Adrenal gland (tissue), 9 donors: ENCODE measurements at regions not wholly inside any gene's neighbourhood (a gene's known extent, or its start where the extent isn't known, plus 50 kb on each side); places are given as distances from the start of the nearest gene placed in this dataset.

Experiments used
- DNase-seq, 7 donors: peaks; one replicate each; pipeline ENCODE4 v3.0.0-alpha.2; 2019 to 2020
- H3K27ac ChIP-seq, 5 donors: fragments of 200-600 bp; sonication (generic) in 4 of 5; 1 replicate in 3 of 5; 2 replicates in 2 of 5; pipeline versions ENCODE4 v1.5.1 to v1.8.0; 2016 to 2020; ENCODE audit warnings: mild to moderate bottlenecking in 1 of 5
- H3K27me3 ChIP-seq: fragments of 200-600 bp; 2 replicates; pipeline ENCODE4 v1.8.0; 2021
- H3K36me3 ChIP-seq, 2 donors: fragments of 200-600 bp; replicated peaks in 1 of 2; 1 replicate in 1 of 2; 2 replicates in 1 of 2; pipeline versions ENCODE4 v1.5.1 to v1.8.0; 2018 to 2022
- H3K4me1 ChIP-seq, 2 donors: fragments of 200-600 bp; replicated peaks in 1 of 2; 1 replicate in 1 of 2; 2 replicates in 1 of 2; pipeline versions ENCODE4 v1.5.1 to v1.8.0; 2018 to 2021
- H3K4me3 ChIP-seq, 4 donors: fragments of 200-600 bp; sonication (generic) in 3 of 4; one replicate each; pipeline ENCODE4 v1.5.1; 2016 to 2018
- H3K9me3 ChIP-seq, 3 donors: fragments of 200-600 bp; sonication (generic) in 1 of 3; replicated peaks in 1 of 3; 1 replicate in 2 of 3; 2 replicates in 1 of 3; pipeline versions ENCODE4 v1.5.1 to v1.8.0; 2016 to 2021
- CTCF ChIP-seq, 6 experiments: fragments of 450-650 bp in 4 of 6; fragments of 200-600 bp in 2 of 6; sonication (generic) in 1 of 6; IDR thresholded peaks; 1 replicate in 5 of 6; 2 replicates in 1 of 6; pipeline versions ENCODE4 v1.5.1 to v1.8.0; 2016 to 2021; ENCODE audit warnings: antibody characterized with exemption in 6 of 6, mild to moderate bottlenecking in 2 of 6, moderate library complexity in 1 of 6
- POLR2A ChIP-seq, 2 donors: fragments of 450-650 bp; IDR thresholded peaks; one replicate each; pipeline ENCODE4 v1.6.1; 2017; ENCODE audit warnings: antibody characterized with exemption in 2 of 2, mild to moderate bottlenecking in 2 of 2, moderate library complexity in 1 of 2
- WGBS, 4 donors: extraction: QIAGEN DNeasy Blood & Tissue Kit in 2 of 4; methylation state at CpG; one replicate each; pipeline versions ENCODE4 v1.1.5 to v1.1.7; 2013 to 2017; 5-methylcytosine and 5-hydroxymethylcytosine counted together
- intact Hi-C, 2 donors: fragments of 100-400 bp; cut with DNase I; formaldehyde crosslinking; loops; one replicate each; pipeline versions ENCODE4 v1.14.1 to v1.15.0; 2022 to 2023
- donor health status: healthy with polysubstance abuse.
- donor health status: Bipolar disorder and iron deficiency.
- donor health status: DM: yes; HTN: yes; CAD: no.
- donor health status: DM: no; HTN: no; CAD: no.
- donor health status: DM: no; HTN: no; CAD: no.

GRCh38 chr4:66964467-66964866 is 580.8 kb downstream of the CENPC start:
- H3K4me3 ChIP-seq, result no peak overlapping the region
- 78 to 85% (median 80%) methylated on average over 1 of the region's 1 CpG for WGBS, 4 donors
- H3K27me3 ChIP-seq, result no peaks in the 10 kb centered on the region
- no peaks in the 10 kb centered on the region for H3K9me3 ChIP-seq
- no peak overlapping the region for H3K27ac ChIP-seq
- TF ChIP-seq CTCF (IDR thresholded peaks at IDR 0.05) (no peak), POLR2A (IDR thresholded peaks at IDR 0.05) (no peak)
- intact Hi-C loops, result no loop called here
- H3K4me1 ChIP-seq, result no peaks in the 10 kb centered on the region
- no peaks in the 10 kb centered on the region for H3K36me3 ChIP-seq
- no peak for DNase-seq

- intact Hi-C loops, result no loop called here
Measured at GRCh38 chr4:66963084-66963483, 582.2 kb downstream of the CENPC start.

GRCh38 chr4:66959207-66959606 is 586.1 kb downstream of the CENPC start:
- Histone ChIP-seq H3K27ac (no peak overlapping the region), H3K4me1 (no peaks in the 10 kb centered on the region), H3K4me3 (no peak overlapping the region), H3K27me3 (no peaks in the 10 kb centered on the region), H3K9me3 (no peaks in the 10 kb centered on the region), H3K36me3 (no peaks in the 10 kb centered on the region)
- intact Hi-C loops, result no loop called here
- no peak for TF ChIP-seq CTCF (IDR thresholded peaks at IDR 0.05)
- no peak for TF ChIP-seq POLR2A (IDR thresholded peaks at IDR 0.05)
- 83 to 97% (median 89%) methylated on average over 2 of the region's 2 CpGs for WGBS, 4 donors
- DNase-seq, result no peak

More at GRCh38 chr4:66963084-66963483, 582.2 kb downstream of the CENPC start:
- no peaks in the 10 kb centered on the region for H3K27me3 ChIP-seq
- no peak overlapping the region for H3K27ac ChIP-seq
- H3K4me3 ChIP-seq, result no peak overlapping the region
- no peak for DNase-seq
- no peaks in the 10 kb centered on the region for H3K4me1 ChIP-seq
- TF ChIP-seq POLR2A (IDR thresholded peaks at IDR 0.05) (no peak), CTCF (IDR thresholded peaks at IDR 0.05) (no peak)
- no peaks in the 10 kb centered on the region for H3K9me3 ChIP-seq
- no peaks in the 10 kb centered on the region for H3K36me3 ChIP-seq
- 65 to 81% (median 70%) methylated on average over 3 of the region's 3 CpGs for WGBS, 4 donors

- WGBS, 4 donors, result 76 to 83% (median 77%) methylated on average over 1 of the region's 1 CpG; no CpG with 5 or more reads in 1 of the 4 donors
- Histone ChIP-seq H3K4me1 (no peaks in the 10 kb centered on the region), H3K4me3 (no peak overlapping the region), H3K27me3 (no peaks in the 10 kb centered on the region), H3K36me3 (no peaks in the 10 kb centered on the region), H3K9me3 (no peaks in the 10 kb centered on the region), H3K27ac (no peak overlapping the region)
- TF ChIP-seq POLR2A (IDR thresholded peaks at IDR 0.05) (no peak), CTCF (IDR thresholded peaks at IDR 0.05) (no peak)
- DNase-seq, result no peak
- intact Hi-C loops, result no loop called here
Measured at GRCh38 chr4:66956852-66957251, 588.5 kb downstream of the CENPC start.
